ENCODE measurements at regions not wholly inside any gene's neighbourhood (a gene's known extent, or its start where the extent isn't known, plus 50 kb on each side); places are given as distances from the start of the nearest gene placed in this dataset.
"Not testable (repeated sequence)": the region's sequence is repeated elsewhere in the genome, so short reads cannot be mapped to it uniquely, and the experiment has no call there.

DNA sequence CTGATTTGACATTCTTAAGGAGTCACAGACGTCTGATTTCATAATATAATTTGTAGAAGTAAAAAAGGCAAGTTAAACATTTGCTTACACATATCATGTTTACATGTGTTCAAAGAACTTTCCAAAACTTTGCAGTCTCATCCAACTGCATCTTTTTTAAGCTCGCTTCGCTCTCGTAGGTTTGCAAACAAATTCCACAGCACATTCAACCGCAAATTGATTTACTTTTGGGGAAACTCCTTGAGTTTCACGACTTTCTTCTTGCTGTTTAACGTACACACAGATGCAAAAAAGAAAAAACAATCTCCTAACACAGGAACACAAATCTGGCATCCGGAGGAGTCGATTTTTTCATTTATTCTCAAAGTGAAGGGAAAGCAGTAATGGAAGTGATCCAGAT lies 1149.5 kb downstream of the VRK1 start:
- DNase-seq (ENCODE audit: low spot score) = no peak

DNA sequence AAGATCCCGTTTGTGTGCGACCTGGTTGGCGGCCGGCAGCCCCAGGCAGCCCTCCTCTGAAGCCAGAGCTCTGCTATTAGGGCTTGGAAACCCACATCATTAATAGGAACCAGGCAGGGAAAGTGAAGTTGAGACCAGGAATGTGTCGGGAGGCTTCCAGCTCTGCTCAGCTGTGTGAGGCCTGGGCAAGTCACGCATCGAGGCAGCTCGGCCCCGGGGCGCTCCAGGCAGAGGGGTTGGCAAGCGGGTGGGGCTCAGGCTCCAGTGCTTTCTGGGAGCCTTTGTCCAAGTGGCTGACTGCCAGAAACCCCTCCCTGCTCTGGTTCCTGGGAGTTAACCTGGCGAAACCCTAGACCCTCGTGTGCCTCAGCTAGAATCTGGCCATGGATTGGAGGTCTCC lies 1151.7 kb downstream of the VRK1 start:
- DNase-seq (ENCODE audit: low spot score) = no peak

DNA sequence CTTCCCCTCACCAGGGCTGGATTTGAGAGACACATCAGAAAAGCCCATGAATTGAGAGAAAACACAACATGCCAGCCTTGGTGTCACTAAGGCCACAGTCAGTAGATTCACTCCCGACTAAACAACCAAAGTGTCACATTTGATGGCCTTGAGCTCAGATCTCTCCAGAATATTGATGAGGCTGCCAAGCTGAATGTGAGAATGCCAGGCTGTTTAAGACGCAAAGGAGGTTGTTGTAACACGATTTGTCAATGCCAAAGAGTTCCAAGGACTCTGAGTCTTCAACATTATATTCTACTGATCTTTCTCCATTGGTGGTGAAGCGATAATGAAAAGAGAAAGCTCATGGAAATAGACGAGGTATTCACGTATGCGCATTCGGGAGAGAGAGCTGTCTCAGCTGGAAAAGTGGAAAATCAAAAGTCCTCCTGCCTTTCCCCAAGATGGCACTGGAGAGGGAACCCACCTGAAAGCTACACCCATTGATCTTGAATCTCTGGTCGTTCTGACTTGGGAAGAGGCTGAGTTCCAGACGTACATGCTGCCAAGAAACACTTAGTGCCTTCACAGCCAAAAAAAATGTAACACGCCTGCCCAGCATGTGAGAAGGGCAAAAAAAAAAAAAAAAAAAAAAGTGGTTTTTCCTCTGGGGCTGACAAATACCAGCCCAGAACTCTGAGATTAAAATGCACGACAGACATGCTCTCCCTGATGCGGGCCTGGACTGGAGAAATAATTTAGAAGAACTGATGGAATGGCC lies 1159.6 kb downstream of the VRK1 start:
- no peak for DNase-seq (ENCODE audit: low spot score)

DNA sequence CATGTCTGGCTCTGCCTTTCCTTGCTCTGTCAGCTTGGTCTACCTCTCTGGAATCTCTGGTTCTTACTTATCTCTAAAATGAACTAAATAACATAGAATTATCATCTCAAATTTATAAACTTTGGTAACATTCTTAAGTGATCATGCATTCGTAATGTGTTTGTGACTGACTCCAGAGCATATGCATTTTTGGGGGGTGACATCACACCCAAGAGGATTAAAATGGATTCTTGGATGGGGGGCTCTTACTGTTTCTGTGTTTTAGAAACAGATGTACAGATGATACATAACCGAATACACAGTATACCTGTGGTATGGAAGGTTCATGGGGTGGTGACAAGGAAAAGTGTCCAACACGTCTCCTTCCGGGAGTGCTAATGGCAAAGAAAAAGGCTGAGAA lies 1162.1 kb downstream of the VRK1 start:
- no peak for DNase-seq (ENCODE audit: low spot score)

DNA sequence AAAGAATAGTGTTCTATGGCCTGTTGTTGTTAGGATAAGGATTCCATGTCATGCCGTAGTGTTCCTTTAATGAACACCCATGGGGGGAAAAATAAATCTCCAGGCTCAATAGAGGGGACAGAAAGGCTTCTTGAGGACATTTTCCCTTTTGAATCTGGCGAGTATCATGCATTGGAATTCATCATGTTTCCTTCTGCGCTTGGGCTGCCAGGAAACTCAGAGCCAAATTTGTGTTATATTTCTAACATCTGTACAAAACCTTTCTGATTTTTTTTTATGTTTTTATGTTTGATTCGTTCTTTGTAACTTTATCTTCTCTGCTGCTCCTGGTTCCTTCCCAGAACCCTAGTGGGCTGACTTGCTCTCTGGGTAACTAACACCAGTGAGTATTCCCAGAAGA lies 1163.3 kb downstream of the VRK1 start:
- DNase-seq (ENCODE audit: low spot score) = no peak

DNA sequence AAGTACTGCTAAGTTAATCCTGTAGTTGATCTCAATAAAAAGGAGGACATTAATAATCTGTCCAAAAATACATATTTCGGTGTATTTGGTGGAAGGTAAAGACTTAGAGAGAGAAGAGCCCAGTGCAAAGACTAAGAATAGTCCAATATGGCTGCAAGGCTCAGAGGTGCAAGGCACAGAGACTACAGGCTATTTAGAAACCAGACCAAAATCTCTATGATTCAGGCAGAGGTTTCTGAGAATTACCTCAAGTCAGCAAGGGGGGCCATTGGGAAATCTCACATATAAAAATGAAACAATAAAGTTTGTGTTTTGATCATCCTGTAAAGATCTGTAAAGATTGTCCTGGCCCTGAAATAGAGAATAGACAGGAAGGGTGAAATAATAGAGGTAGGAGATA lies 1173.0 kb downstream of the VRK1 start:
- no peak for DNase-seq (ENCODE audit: low spot score)

DNA sequence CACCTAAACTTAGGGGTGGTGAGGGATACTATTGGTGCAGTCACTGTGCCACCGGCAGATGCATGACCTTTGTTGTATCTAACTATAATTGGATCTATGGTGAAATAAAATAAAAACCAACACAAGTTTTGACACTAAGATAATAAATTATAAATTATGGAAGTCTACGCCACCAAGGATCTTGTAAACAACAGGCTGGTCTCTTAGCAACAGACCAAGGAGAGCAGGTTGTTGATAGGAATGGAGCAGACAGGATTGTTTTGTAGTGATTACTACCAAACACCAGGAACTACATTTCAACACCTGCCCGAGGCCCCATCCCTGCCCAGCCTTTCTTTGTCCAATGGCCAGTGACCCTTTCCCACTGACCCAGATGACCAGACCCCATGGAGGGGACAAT lies 1178.0 kb downstream of the VRK1 start:
- no peak for DNase-seq (ENCODE audit: low spot score)

DNA sequence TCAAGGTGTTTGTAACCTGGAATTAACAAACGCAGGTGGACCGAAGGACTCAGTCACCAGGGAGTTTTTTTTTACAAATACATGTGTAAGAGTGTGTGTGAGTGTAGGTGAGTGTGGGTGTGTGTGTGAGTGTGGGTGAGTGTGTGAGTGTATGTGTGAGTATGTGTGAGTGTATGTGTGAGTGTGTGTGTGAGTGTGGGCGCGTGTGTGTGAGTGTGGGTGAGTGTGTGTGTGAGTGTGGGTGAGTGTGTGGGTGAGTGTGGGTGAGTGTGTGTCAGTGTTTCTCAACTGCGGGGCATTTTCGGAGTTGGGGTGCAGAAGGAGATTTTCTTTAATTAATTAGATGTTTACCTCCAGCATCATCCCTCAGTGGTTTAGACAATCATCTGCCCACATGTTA lies 1178.8 kb downstream of the VRK1 start:
- no peak for DNase-seq (ENCODE audit: low spot score)

DNA sequence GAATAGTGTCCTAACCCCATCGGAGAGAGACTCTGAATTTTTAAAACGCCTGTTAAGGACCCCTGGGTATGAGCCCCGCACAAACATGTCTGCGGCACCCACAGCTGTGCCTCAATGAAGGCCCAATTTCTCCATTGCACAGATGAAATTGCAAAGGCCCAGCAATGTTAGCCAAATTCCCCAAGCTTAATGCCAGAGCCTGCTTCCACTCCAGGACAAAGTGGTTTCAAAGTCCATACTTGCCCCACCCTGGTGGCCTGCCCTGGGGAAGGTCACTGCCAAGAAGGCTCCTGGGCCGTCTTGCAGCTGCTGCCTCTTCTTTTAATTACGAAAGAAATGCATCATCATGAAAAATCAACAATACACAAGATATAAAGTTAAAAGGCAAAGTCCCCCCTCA lies 1179.7 kb downstream of the VRK1 start:
- no peak for DNase-seq (ENCODE audit: low spot score)

DNA sequence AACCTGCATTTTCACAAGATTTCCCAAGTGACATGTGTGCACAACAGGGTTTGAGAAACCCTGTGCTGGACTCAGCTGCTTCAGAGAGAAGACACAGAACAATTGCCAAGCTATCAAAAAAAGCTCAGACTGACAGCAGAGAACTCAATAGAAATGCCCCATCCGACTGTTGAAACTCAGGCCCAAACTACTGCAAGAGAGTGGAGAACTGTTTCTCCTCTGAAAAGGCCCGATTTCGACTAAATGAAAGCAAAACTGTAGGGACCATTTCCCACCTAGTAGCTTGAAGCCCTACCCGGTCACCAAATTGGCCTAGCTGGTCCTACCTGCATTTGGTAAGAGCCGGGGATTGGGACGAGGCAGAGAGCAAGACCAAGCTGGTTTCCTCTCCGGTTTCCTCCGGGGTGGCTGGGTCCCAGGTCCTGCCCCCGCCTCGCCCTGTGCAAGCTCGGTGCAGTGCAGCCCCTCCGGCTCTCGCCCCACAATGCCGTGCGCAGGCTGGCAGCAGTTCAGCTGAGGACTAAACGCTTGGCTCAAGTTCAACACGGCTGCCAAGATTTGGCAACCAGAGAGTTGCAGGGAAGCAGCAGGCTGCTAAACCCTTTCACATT lies 1180.6 kb downstream of the VRK1 start:
- DNase-seq (ENCODE audit: low spot score) = peak; percentile 7

DNA sequence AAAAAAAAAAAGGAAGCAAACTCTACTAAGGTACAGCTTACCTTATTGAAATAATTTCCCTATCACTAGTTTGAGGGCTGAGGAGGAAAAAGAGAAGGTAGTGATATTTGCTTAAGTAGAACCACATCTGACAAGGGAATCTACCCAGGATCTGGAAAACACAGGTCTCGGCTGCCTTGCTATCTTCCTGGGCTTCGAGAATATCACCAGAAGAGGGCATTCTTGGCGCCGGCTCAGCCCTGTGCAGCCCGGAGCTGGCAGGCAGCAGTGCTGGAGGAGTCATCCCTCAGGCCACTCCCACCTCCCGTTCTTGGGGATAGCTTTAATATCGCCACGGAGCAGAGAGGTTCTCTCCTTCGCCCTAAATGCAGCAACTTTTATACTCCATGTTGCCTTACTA lies 1181.2 kb downstream of the VRK1 start:
- peak; percentile 86 for DNase-seq (ENCODE audit: low spot score)

DNA sequence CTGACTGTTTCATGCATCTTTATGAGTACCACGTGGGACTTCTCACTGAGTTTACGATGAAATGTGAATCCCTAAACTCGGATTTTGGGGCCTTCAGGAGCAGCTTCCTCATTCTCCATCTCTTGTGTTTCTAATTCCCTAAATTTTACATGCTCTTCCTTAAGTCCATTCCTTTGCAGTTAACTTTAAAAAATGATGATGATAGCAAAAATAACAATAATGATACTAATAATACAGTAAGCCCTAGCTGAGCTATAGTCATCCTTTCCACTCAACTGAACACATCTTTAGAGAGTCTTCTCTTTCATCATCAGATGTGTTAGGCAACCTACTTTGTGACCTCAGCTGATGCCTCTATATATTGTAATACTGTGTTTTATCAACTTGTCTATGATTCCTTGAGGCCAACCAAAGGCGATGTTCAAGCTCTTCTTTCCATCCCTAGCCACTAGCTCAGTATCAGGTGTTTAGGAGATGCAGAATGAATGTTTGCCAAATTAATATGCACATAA lies 1196.4 kb downstream of the VRK1 start:
- DNase-seq (ENCODE audit: low spot score) = no peak

DNA sequence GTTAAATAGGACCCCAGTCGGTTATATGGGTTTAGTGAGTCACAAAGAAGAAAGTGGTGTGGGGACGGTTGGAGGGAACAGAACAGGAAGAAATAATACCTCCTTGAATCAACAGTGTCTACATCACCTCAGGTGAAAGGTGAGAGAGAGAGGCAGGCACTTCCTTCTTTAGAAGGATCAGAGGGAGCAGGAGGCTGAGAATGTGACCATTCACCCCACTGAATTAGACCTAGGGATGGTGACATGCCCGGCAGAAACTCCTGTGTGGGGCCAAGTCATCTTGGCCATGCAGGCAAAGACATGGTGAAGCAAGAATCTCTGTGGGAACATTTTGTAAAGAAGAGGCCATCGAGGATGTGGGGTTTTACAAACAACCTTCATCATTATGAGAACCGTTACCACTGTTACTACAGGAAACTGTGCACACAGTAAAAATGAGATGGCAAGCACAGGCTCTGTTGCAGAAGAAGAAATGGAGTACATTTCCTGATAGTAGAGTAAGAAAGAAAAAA lies 1196.9 kb downstream of the VRK1 start:
- no peak for DNase-seq (ENCODE audit: low spot score)

DNA sequence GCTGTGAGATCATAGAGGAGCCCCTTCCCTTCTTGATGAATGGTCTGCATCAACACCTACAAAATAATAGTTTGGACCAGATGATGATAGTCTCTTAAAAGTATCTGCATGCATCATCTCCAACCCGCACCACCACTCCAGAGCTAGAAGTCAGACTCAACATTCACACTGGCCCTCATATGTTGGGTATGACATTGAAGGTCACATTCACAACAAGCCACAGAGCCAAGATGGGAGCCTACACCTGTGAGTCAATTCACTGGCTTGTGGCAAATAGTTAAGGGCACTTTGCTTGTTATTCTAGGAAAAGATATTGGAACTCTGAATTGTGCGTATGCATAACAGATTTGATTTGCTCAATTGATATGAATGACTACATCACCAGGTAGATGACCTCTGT lies 1197.9 kb downstream of the VRK1 start:
- DNase-seq (ENCODE audit: low spot score) = no peak

DNA sequence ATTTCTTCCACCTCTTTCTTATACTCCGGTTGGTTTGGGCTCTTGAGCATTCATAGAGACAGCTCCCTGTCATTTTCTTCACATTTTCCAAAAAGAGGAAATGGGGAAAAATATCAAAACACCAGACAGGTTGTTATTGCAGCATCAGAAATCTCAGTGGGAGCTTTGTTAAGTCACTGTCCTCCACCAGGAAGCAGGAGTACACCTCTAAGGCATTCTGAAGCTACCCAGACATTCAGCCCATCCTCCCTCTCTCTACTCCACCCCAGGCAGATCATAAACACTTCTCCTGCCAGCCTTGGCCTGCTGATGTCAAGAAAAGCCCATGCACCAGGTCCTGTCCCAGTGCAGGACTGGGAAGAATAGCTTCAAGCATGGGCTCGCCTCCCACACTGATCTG lies 1198.3 kb downstream of the VRK1 start:
- no peak for DNase-seq (ENCODE audit: low spot score)

DNA sequence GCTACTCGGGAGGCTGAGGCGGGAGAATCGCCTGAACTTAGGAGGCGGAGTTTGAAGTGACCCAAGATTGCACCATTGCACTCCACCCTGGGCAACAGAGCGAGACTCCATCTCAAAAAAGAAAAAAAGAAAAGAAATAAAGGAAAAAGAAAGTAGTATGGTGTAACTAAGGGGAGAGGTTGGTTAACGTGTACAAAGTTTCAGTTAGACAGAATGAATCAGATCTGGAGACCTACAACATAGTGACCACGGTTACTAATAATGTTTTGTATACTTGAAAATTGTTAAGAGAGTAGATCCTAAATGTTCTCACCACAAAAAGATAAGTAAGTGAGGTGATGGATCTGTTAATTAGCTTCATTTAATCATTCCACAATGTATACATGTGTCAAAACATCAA lies 1208.8 kb downstream of the VRK1 start:
- no peak for DNase-seq (ENCODE audit: low spot score)

DNA sequence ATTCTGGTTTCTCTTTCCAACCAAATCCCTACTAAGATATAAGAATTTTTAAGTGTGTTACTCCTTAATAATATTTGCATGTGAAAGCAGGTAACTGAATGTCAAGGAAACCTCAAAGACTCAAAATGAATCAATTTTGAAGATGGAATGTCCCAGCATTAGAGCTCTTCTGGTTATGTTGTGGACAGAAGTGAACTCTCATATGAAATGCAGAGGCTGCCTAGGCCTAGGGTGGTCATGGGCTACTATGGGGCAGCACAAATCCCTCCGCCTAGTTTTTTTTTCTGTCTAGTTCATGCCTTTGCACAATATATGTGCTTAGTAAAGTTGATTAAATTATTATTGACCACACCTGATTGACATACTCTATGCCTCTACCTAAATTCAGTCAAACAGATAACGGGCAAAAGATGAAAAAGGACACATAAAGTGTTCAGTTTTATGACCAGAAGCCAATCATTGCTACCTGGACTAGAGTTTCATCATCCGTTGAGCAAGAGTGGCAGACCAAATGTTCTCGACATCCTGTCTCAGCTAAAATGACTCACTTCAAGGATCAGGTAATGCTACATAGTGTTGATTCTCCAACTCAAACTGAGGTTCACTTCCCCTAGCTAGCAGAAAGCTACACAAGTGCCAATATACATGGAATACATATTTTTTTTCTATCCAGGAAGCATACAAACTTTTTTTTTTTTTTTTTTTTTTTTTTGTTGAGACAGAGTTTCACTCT lies 1211.4 kb downstream of the VRK1 start:
- DNase-seq (ENCODE audit: low spot score) = no peak

DNA sequence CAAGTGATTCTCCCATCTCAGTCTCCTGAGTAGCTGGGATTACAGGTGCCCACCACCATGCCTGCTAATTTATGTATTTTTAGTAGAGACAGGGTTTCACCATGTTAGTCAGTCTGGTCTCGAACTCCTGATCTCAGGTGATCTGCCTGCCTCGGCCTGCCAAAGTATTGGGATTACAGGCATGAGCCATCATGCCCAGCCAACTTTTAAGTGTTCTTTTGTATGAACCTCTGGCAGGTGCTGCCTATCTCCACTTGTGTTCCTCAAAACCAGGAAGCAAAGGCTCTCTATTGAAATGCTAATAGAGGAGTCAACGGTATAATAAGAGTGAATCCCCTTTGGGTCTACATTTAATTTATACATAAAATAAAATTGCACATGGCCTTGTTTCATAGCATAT lies 1212.0 kb downstream of the VRK1 start:
- not testable (repeated sequence) for DNase-seq (ENCODE audit: low spot score)

DNA sequence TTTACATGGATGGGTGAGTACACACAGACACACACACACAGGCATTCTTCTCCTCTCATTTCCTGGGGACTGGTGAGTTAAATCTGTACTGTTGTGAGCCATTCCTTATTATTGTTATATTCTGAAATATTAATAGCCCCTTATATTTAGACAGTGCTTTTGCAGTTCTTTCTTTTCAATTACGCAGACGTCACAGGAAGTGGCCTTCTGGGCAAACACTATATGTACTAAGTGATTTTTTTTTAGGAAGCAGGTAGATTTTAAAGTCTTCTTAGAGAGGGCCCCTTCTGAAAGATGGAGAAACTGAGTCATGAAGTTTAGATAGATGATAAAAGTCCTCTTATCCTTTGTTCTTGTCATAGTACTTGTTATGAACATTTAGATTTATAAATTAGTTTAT lies 1213.6 kb downstream of the VRK1 start:
- DNase-seq (ENCODE audit: low spot score) = no peak

DNA sequence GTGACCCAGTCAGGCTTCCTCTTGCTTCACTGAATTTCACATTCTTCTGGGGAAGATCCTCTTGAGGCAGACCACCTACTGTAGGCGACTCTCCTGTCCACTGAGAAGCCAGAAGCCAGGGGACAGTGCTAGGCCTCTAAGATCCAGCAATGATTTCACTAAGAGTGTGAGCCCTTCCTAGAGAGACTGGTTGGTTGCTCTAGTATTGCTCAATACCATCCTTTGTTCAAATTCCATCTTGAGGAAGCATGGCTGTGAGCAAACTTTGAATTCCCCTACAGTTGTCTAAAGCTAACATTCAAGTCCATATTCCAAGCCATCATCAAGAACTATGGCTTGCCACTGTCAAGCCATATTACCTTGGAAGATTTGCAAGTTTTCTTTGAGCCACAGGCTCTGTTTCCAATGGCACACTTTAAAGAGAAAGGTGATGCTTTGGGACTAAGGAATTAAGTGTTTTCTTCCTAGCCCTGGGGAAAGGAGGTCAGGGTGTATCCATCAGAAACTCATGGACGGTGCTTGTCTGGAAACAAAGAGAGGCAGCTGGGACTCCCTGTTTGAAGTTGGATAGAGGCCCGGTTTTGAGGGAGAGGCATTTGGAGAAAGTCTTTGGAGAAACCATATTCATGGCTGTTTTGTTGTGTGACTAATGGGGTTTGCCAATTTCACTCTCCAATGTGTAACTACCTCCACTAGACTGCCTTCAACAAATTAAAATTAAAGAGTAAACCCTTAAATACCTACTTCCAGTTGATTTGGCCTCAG lies 1217.9 kb downstream of the VRK1 start:
- DNase-seq (ENCODE audit: low spot score) = no peak

DNA sequence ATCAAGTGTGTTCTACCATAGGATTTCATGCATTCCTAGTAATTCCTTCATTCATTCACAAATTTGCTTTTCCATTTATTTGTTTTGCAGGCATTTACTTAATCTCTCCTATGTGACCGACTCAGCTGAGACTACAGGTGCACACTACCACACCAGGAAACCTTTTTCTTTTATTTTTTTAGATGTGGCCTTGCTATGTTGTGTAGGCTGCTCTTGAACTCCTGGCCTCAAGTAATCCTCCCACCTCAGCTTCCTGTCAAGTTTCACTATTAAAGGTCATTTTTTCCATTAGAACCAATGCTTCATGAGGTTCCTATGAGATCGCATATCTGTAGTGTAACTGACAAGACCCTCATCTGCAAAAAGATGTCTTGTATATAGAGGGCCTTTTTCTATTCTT lies 1218.7 kb downstream of the VRK1 start:
- DNase-seq (ENCODE audit: low spot score) = no peak

DNA sequence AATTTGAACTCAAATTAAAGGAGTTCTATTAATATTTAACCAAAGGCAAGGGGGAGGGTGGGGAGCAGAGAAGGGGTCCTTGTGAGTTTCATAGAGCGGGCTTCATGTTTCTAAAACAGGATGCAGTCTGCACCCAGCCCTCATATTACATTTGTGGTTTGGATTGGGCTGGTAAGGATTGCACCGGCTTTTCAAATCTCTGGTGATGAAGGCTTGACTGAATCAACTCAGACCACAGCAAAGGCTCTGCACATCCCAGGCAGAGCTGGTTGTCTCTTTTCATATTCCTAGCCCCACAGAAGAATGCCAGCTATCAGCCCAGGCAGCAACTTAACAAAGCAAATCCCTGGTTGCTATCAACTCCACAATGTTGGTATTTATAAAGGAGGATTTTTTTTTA lies 1221.4 kb downstream of the VRK1 start:
- no peak for DNase-seq (ENCODE audit: low spot score)

Data from AG08395 (cell line).